K562 (cell line): ENCODE measurements at regions not wholly inside any gene's neighbourhood (a gene's known extent, or its start where the extent isn't known, plus 50 kb on each side); places are given as distances from the start of the nearest gene placed in this dataset.

Experiments used
- ATAC-seq: fragments of 200-7000 bp; cut with Tn5 transposase; 3 replicates; pipeline ENCODE4 v1.9.1; 2020; ENCODE audit warnings: moderate library complexity
- BruUV-seq: library from RNA; stranded (reverse); fragments of 400-500 nt; replicated peaks from 2 replicates; lab custom pipeline; 2021; lab: Mats Ljungman, UMichigan
- CTCF ChIA-PET: fragments of 300-600 bp; formaldehyde crosslinking; extraction: SDS; loops from one replicate; lab custom pipeline; 2021; ENCODE audit warnings: low intra/inter-chr PET ratio; lab: Yijun Ruan, JAX
- POLR2A ChIA-PET: fragments of 300-600, 350-650 bp; sonication (Branson Sonifier 250); formaldehyde crosslinking; extraction: SDS; loops from one replicate; lab custom pipeline; 2021; ENCODE audit warnings: antibody characterized with exemption, inconsistent platforms; lab: Yijun Ruan, JAX
- DNase-seq, 4 experiments: peaks; one replicate each; pipeline versions ENCODE4 v3.0.0 to v3.0.0-alpha.2; 2011 to 2018; ENCODE audit warnings: low spot score in 3 of 4, mixed read lengths in 3 of 4; ENCODE audit errors: extremely low read depth in 1 of 4
- FAIRE-seq: peaks from 2 replicates; lab custom pipeline; 2011; peaks lifted over from hg19 to GRCh38; lab: Jason Lieb, UNC
- H2AFZ ChIP-seq: 2 replicates; pipeline ENCODE4 v1.6.0; 2011; ENCODE audit warnings: low read depth, low read length, control low read depth, inconsistent platforms
- H3K27ac ChIP-seq: fragments of 200-600 bp; 3 replicates; pipeline ENCODE4 v1.8.0; 2011; ENCODE audit warnings: low read depth, mild to moderate bottlenecking, control low read depth, inconsistent platforms, low read length, moderate library complexity, mixed read lengths; ENCODE audit errors: extremely low read depth
- H3K27me3 ChIP-seq, 2 experiments: fragments of 300-600 bp in 1 of 2; 2 replicates in 1 of 2; 3 replicates in 1 of 2; pipeline versions ENCODE4 v1.6.0 to v1.8.0; 2011; ENCODE audit warnings: inconsistent platforms in 2 of 2, low read length in 2 of 2, mild to moderate bottlenecking in 1 of 2, mixed read lengths in 1 of 2, moderate library complexity in 1 of 2; ENCODE audit not compliant: control insufficient read depth in 2 of 2, insufficient read depth in 2 of 2
- H3K36me3 ChIP-seq: fragments of 300-600 bp; 3 replicates; pipeline ENCODE4 v1.8.0; 2011; ENCODE audit warnings: mild to moderate bottlenecking, low read length, inconsistent platforms; ENCODE audit not compliant: control insufficient read depth, insufficient read depth
- H3K4me1 ChIP-seq, 2 experiments: fragments of 200-600 bp in 1 of 2; replicated peaks in 1 of 2; 2 replicates in 1 of 2; 3 replicates in 1 of 2; pipeline versions ENCODE4 v1.5.1 to v1.8.0; 2011; ENCODE audit warnings: inconsistent platforms in 2 of 2, low read length in 2 of 2, mild to moderate bottlenecking in 1 of 2, mixed read lengths in 1 of 2, moderate library complexity in 1 of 2; ENCODE audit not compliant: control insufficient read depth in 2 of 2, insufficient read depth in 2 of 2
- H3K4me2 ChIP-seq: 2 replicates; pipeline ENCODE4 v1.6.1; 2011; ENCODE audit warnings: low read length, control low read depth, inconsistent platforms, mixed read lengths; ENCODE audit not compliant: insufficient read depth
- H3K4me3 ChIP-seq: fragments of 200-600 bp; sonication (generic), shearing (Covaris generic); 2 replicates; pipeline ENCODE4 v1.5.1; 2016; ENCODE audit warnings: control low read depth, inconsistent platforms
- H3K79me2 ChIP-seq: fragments of 200-600 bp; 3 replicates; pipeline ENCODE4 v1.8.0; 2011; ENCODE audit warnings: low read length, inconsistent platforms; ENCODE audit not compliant: control insufficient read depth, insufficient read depth
- H3K9ac ChIP-seq, 2 experiments: 2 replicates each; pipeline versions ENCODE4 v1.6.0 to v1.6.1; 2011; ENCODE audit warnings: low read depth in 2 of 2, low read length in 2 of 2, control low read depth in 1 of 2, inconsistent platforms in 1 of 2, mild to moderate bottlenecking in 1 of 2, mixed read lengths in 1 of 2; ENCODE audit not compliant: insufficient read depth in 1 of 2
- H3K9me1 ChIP-seq: one replicate; pipeline ENCODE4 v1.6.0; 2011; ENCODE audit warnings: inconsistent platforms, mild to moderate bottlenecking, low read length, moderate library complexity; ENCODE audit not compliant: control insufficient read depth, insufficient read depth
- H3K9me3 ChIP-seq: replicated peaks from 2 replicates; pipeline ENCODE4 v1.5.1; 2011; ENCODE audit warnings: low read depth, low read length, inconsistent platforms; ENCODE audit not compliant: control insufficient read depth, insufficient read depth
- H4K20me1 ChIP-seq: replicated peaks from 2 replicates; pipeline ENCODE4 v1.6.1; 2011; ENCODE audit warnings: low read length, inconsistent platforms, mixed read lengths; ENCODE audit not compliant: control insufficient read depth, insufficient read depth
- CEBPB ChIP-seq: fragments of 450-650 bp; IDR thresholded peaks from 2 replicates; pipeline ENCODE4 v1.6.1; 2016; ENCODE audit warnings: missing genetic modification characterization, missing compliant biosample characterization
- PHB2 ChIP-seq: fragments of 450-650 bp; IDR thresholded peaks from 2 replicates; pipeline ENCODE4 v1.6.1; 2017; ENCODE audit warnings: low read depth
- TAF9B ChIP-seq: fragments of 450-650 bp; IDR thresholded peaks from 2 replicates; pipeline ENCODE4 v1.6.1; 2018; ENCODE audit warnings: mild to moderate bottlenecking; ENCODE audit not compliant: partially characterized antibody
- ZEB2 ChIP-seq: fragments of 450-650 bp; IDR thresholded peaks from 2 replicates; pipeline ENCODE4 v1.6.1; 2016
- whole genome bisulfite sequencing: fragments of 100-300 bp; shearing (Covaris generic); methylation state at CpG from one replicate; pipeline ENCODE4 v1.1.6; 2016; ENCODE audit warnings: low coverage, mixed read lengths; ENCODE audit not compliant: insufficient coverage; ENCODE audit errors: missing lambda C conversion rate; 5-methylcytosine and 5-hydroxymethylcytosine counted together
- in situ Hi-C: fragments of 300-500 bp; cut with MboI; formaldehyde crosslinking; loops from 4 replicates; pipeline ENCODE4 v1.15.0; 2018; ENCODE audit warnings: inconsistent platforms, mixed read lengths
- intact Hi-C: fragments of 100-400 bp; cut with micrococcal nuclease; formaldehyde crosslinking; loops from 2 replicates; pipeline ENCODE4 v1.14.2; 2022
- TF ChIP-seq, protein P1 (sequence below), 2 experiments: IDR thresholded peaks; 2 replicates each; pipeline ENCODE4 v1.6.1; 2012; ENCODE audit warnings: improper control_type of control experiment in 2 of 2, low read depth in 2 of 2, low read length in 2 of 2, borderline replicate concordance in 1 of 2

DNA sequence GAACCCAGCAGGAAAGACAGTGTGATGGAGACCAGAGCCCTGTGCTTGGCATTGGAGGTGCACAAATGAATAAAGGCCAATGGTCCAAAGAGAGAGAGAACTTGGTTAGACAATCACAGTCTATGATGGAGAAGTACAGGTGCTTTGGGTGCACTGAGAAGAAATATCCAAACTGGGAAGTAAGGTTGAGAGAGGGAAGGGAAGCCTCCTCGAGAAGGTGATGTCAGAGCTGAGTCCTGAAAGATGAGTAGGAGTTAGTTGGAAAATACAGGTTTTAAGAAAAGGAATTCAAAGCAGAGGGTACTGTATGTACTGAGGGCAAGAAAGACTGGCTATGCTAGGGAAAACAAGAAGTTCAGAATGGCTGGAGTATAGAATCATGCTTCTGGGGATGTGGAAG, 94.1 kb upstream of the CD53 start (continued):
- TF ChIP-seq, protein P1, sequence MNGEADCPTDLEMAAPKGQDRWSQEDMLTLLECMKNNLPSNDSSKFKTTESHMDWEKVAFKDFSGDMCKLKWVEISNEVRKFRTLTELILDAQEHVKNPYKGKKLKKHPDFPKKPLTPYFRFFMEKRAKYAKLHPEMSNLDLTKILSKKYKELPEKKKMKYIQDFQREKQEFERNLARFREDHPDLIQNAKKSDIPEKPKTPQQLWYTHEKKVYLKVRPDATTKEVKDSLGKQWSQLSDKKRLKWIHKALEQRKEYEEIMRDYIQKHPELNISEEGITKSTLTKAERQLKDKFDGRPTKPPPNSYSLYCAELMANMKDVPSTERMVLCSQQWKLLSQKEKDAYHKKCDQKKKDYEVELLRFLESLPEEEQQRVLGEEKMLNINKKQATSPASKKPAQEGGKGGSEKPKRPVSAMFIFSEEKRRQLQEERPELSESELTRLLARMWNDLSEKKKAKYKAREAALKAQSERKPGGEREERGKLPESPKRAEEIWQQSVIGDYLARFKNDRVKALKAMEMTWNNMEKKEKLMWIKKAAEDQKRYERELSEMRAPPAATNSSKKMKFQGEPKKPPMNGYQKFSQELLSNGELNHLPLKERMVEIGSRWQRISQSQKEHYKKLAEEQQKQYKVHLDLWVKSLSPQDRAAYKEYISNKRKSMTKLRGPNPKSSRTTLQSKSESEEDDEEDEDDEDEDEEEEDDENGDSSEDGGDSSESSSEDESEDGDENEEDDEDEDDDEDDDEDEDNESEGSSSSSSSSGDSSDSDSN (IDR thresholded peaks at IDR 0.05; ENCODE audit: borderline replicate concordance in 1 of 2, low read depth in 2 of 2, low read length in 2 of 2) = no peak
- TF ChIP-seq TAF9B (no peak), CEBPB (tag) (no peak)

DNA sequence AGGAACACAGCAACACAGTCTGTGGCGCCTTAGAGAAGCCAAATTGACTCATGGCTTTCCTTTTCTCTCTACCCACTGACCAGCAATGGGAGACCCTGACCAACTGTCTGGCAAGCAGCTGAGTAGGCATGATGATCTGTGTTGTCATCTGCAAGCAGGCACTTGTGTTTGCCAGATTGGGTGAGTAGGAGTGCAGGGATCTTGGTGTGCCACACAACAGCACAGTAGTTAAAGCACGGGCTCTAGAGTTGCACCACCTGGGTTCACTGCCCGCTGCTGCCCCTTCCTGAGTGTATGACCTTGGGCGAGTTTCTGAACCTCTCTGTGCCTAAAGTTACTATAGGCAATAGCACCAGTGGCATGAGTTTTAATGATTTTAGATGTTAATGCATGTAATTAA, 95.7 kb upstream of the CD53 start:
- H3K79me2 ChIP-seq = no peaks in the 10 kb centered on the region
- H3K27me3 ChIP-seq = peaks cover 5 to 16% of the 10 kb centered on the region in 2 experiments; a peak in 2 of 5 replicates
- DNase-seq = no peak
- CTCF ChIA-PET = no interaction called here
- in situ Hi-C loops = no loop called here
- 0% methylated on average over 4 of the region's 4 CpGs for WGBS
- ATAC-seq = no peak
- H3K4me3 ChIP-seq = no peak overlapping the region
- H3K4me2 ChIP-seq = no peak overlapping the region
- H3K9me3 ChIP-seq = no peaks in the 10 kb centered on the region
- no peaks in the 10 kb centered on the region for H4K20me1 ChIP-seq
- no peaks in the 10 kb centered on the region for H3K9me1 ChIP-seq
- H3K36me3 ChIP-seq = no peaks in the 10 kb centered on the region
- H3K27ac ChIP-seq = no peak overlapping the region
- TF ChIP-seq ZEB2 = no peak
- no peak for TF ChIP-seq PHB2
- POLR2A ChIA-PET = no interaction called here
- no peak overlapping the region for H3K9ac ChIP-seq
- H3K4me1 ChIP-seq = no peaks in the 10 kb centered on the region
- intact Hi-C loops = no loop called here
- FAIRE-seq = no peak
- BruUV-seq = no TSS peak
- H2AFZ ChIP-seq = no peak overlapping the region
